HCT116 (cell line): ENCODE measurements at regions not wholly inside any gene's neighbourhood (a gene's known extent, or its start where the extent isn't known, plus 50 kb on each side); places are given as distances from the start of the nearest gene placed in this dataset.

Experiments
- ATAC-seq: fragments of 200-7000 bp; cut with Tn5 transposase; 2 replicates; pipeline ENCODE4 v1.9.1; 2020; ENCODE audit warnings: mild to moderate bottlenecking, moderate library complexity
- BruUV-seq: library from RNA; stranded (reverse); fragments of 400-500 nt; replicated peaks from 2 replicates; lab custom pipeline; 2021; lab: Mats Ljungman, UMichigan
- CTCF ChIA-PET: fragments of 300-600 bp; sonication (Branson Sonifier 250); formaldehyde crosslinking; loops from one replicate; lab custom pipeline; 2021; ENCODE audit warnings: antibody characterized with exemption; lab: Charles Lee
- POLR2A ChIA-PET: fragments of 300-600, 350-600 bp; sonication (Branson Sonifier 250); formaldehyde crosslinking; loops from one replicate; lab custom pipeline; 2021; ENCODE audit warnings: antibody characterized with exemption; lab: Charles Lee
- RAD21 ChIA-PET, 2 experiments: fragments of 300-600 bp; sonication (Branson Sonifier 250); formaldehyde crosslinking; loops; one replicate each; lab custom pipeline; 2023; ENCODE audit warnings: low total read pairs in 2 of 2; ENCODE audit not compliant: uncharacterized antibody in 2 of 2, unreplicated experiment in 2 of 2, low non-redundant PET in 1 of 2; lab: Charles Lee
- DNase-seq: peaks from one replicate; pipeline ENCODE4 v3.0.0-alpha.2; 2010; ENCODE audit warnings: low read depth, low spot score
- H2AFZ ChIP-seq: fragments of 200-600 bp; shearing (Covaris generic), sonication (generic); 2 replicates; pipeline ENCODE4 v1.6.1; 2017; ENCODE audit warnings: low read depth, mixed run types, mixed read lengths, antibody characterized with exemption, low read length; ENCODE audit not compliant: poor library complexity, severe bottlenecking
- H3K27ac ChIP-seq: 2 replicates; pipeline ENCODE4 v1.5.1; 2012; ENCODE audit warnings: low read depth, low read length
- H3K27me3 ChIP-seq: fragments of 200-600 bp; sonication (generic); 2 replicates; pipeline ENCODE4 v1.6.1; 2016; ENCODE audit warnings: mixed run types, low read length, mixed read lengths; ENCODE audit not compliant: insufficient read depth
- H3K36me3 ChIP-seq, 2 experiments: fragments of 200-500 bp in 1 of 2; fragments of 200-600 bp in 1 of 2; sonication (Bioruptor generic) in 1 of 2; sonication (generic) in 1 of 2; 2 replicates each; pipeline versions ENCODE4 v1.5.1 to v1.6.1; 2014 to 2016; ENCODE audit warnings: low read length in 2 of 2, inconsistent platforms in 1 of 2, mixed read lengths in 1 of 2, mixed run types in 1 of 2; ENCODE audit not compliant: insufficient read depth in 2 of 2, control insufficient read depth in 1 of 2
- H3K4me1 ChIP-seq, 2 experiments: fragments of 200-600 bp in 1 of 2; sonication (generic) in 1 of 2; 2 replicates each; pipeline versions ENCODE4 v1.5.1 to v1.6.1; 2012 to 2017; ENCODE audit warnings: low read length in 2 of 2, inconsistent platforms in 1 of 2, mild to moderate bottlenecking in 1 of 2, mixed read lengths in 1 of 2, mixed run types in 1 of 2, moderate library complexity in 1 of 2; ENCODE audit not compliant: insufficient read depth in 2 of 2, control insufficient read depth in 1 of 2
- H3K4me2 ChIP-seq: fragments of 200-600 bp; sonication (generic); 2 replicates; pipeline ENCODE4 v1.6.1; 2017; ENCODE audit warnings: mixed run types, low read length, mixed read lengths
- H3K4me3 ChIP-seq, 2 experiments: fragments of 200-600 bp in 1 of 2; sonication (generic) in 1 of 2; replicated peaks in 1 of 2; 2 replicates each; pipeline ENCODE4 v1.5.1; 2011 to 2016; ENCODE audit warnings: low read length in 2 of 2, control low read depth in 1 of 2, low read depth in 1 of 2, mild to moderate bottlenecking in 1 of 2, mixed read lengths in 1 of 2, mixed run types in 1 of 2
- H3K79me2 ChIP-seq: fragments of 200-600 bp; sonication (generic); 2 replicates; pipeline ENCODE4 v1.6.1; 2017; ENCODE audit warnings: mild to moderate bottlenecking, mixed run types, low read length, moderate library complexity, mixed read lengths; ENCODE audit not compliant: insufficient read depth
- H3K9ac ChIP-seq: fragments of 200-600 bp; sonication (generic); 2 replicates; pipeline ENCODE4 v1.6.1; 2016; ENCODE audit warnings: low read length, mixed read lengths
- H3K9me2 ChIP-seq: fragments of 200-600 bp; sonication (generic), shearing (Covaris generic); 2 replicates; pipeline ENCODE4 v1.6.1; 2017; ENCODE audit warnings: mixed run types, mild to moderate bottlenecking, moderate library complexity; ENCODE audit not compliant: insufficient read depth
- H3K9me3 ChIP-seq, 2 experiments: fragments of 200-500 bp in 1 of 2; fragments of 200-600 bp in 1 of 2; sonication (Bioruptor generic) in 1 of 2; sonication (generic) in 1 of 2; 2 replicates each; pipeline ENCODE4 v1.6.1; 2014 to 2017; ENCODE audit warnings: low read length in 2 of 2, mixed read lengths in 2 of 2, inconsistent platforms in 1 of 2, low read depth in 1 of 2, mild to moderate bottlenecking in 1 of 2, mixed run types in 1 of 2, moderate library complexity in 1 of 2; ENCODE audit not compliant: control insufficient read depth in 1 of 2, insufficient read depth in 1 of 2
- H4K20me1 ChIP-seq: fragments of 200-600 bp; sonication (generic), shearing (Covaris generic); 2 replicates; pipeline ENCODE4 v1.6.1; 2017; ENCODE audit warnings: mixed run types, mild to moderate bottlenecking, moderate library complexity; ENCODE audit not compliant: insufficient read depth
- ATF3 ChIP-seq: IDR thresholded peaks from 2 replicates; pipeline ENCODE4 v1.6.1; 2012
- CBX3 ChIP-seq: IDR thresholded peaks from 2 replicates; pipeline ENCODE4 v1.6.1; 2012; ENCODE audit warnings: low read depth
- CEBPB ChIP-seq: IDR thresholded peaks from 2 replicates; pipeline ENCODE4 v1.6.1; 2012; ENCODE audit warnings: low read depth
- CTCF ChIP-seq, 3 experiments: fragments of 200-600 bp in 1 of 3; sonication (generic) in 1 of 3; IDR thresholded peaks in 2 of 3; conservative IDR thresholded peaks in 1 of 3; 2 replicates each; pipeline ENCODE4 v1.5.1; 2012 to 2017; ENCODE audit warnings: low read depth in 2 of 3, low read length in 2 of 3, antibody characterized with exemption in 1 of 3, borderline replicate concordance in 1 of 3, control low read depth in 1 of 3, mild to moderate bottlenecking in 1 of 3, mixed read lengths in 1 of 3, mixed run types in 1 of 3, moderate library complexity in 1 of 3; ENCODE audit not compliant: insufficient read depth in 1 of 3
- EGR1 ChIP-seq: IDR thresholded peaks from 2 replicates; pipeline ENCODE4 v1.6.1; 2012; ENCODE audit warnings: low read depth
- EZH2 ChIP-seq: fragments of 200-600 bp; sonication (generic); IDR thresholded peaks from 2 replicates; pipeline ENCODE4 v1.6.1; 2017; ENCODE audit warnings: antibody characterized with exemption, mixed run types
- EZH2phosphoT487 ChIP-seq: fragments of 200-600 bp; IDR thresholded peaks from 2 replicates; pipeline ENCODE4 v1.6.1; 2018; ENCODE audit warnings: antibody characterized with exemption, borderline replicate concordance
- FOSL1 ChIP-seq: IDR thresholded peaks from 2 replicates; pipeline ENCODE4 v1.6.1; 2012; ENCODE audit warnings: low read depth
- JUND ChIP-seq: IDR thresholded peaks from 2 replicates; pipeline ENCODE4 v1.6.1; 2012
- POLR2A ChIP-seq: IDR thresholded peaks from 2 replicates; pipeline ENCODE4 v1.7.0; 2011; ENCODE audit warnings: borderline replicate concordance; ENCODE audit not compliant: insufficient read depth, insufficient read length; ENCODE audit errors: extremely low read depth
- POLR2AphosphoS5 ChIP-seq: IDR thresholded peaks from 2 replicates; pipeline ENCODE4 v1.6.1; 2011; ENCODE audit warnings: mild to moderate bottlenecking, low read depth, low read length, moderate library complexity
- RAD21 ChIP-seq: IDR thresholded peaks from 2 replicates; pipeline ENCODE4 v1.6.1; 2012; ENCODE audit warnings: low read depth, mild to moderate bottlenecking
- SIN3A ChIP-seq: IDR thresholded peaks from 2 replicates; pipeline ENCODE4 v1.6.1; 2012; ENCODE audit warnings: low read depth
- SP1 ChIP-seq: IDR thresholded peaks from 2 replicates; pipeline ENCODE4 v1.6.1; 2012; ENCODE audit warnings: low read depth
- SRF ChIP-seq: IDR thresholded peaks from 2 replicates; pipeline ENCODE4 v1.6.1; 2012; ENCODE audit warnings: low read depth
- YY1 ChIP-seq: IDR thresholded peaks from 2 replicates; pipeline ENCODE4 v1.6.1; 2011; ENCODE audit warnings: low read length, low read depth, moderate library complexity, mild to moderate bottlenecking; ENCODE audit not compliant: insufficient replicate concordance; ENCODE audit errors: extremely low read depth
- ZFX ChIP-seq: fragments of 450-650 bp; IDR thresholded peaks from 2 replicates; pipeline ENCODE4 v1.6.1; 2017
- ZNF274 ChIP-seq: fragments of 200-500 bp; sonication (Bioruptor generic); IDR thresholded peaks from 2 replicates; pipeline ENCODE4 v1.6.1; 2014; ENCODE audit warnings: mild to moderate bottlenecking, low read depth, low read length, inconsistent platforms
- intact Hi-C: fragments of 100-400 bp; cut with micrococcal nuclease; formaldehyde crosslinking; loops from 2 replicates; pipeline ENCODE4 v1.10.0; 2022
- TF ChIP-seq, protein P1 (sequence below): IDR thresholded peaks from 2 replicates; pipeline ENCODE4 v1.6.1; 2012

GRCh38 chr17:69818467-69818866 is 256.6 kb upstream of the KCNJ16 start:
- Histone ChIP-seq H3K27ac (no peak overlapping the region), H3K9ac (no peak overlapping the region), H3K36me3 (no peaks in the 10 kb centered on the region), H3K9me2 (no peaks in the 10 kb centered on the region), H3K9me3 (peaks cover 16 to 23% of the 10 kb centered on the region in 2 experiments; a peak in 2 of 4 replicates), H3K79me2 (no peaks in the 10 kb centered on the region), H3K4me1 (no peaks in the 10 kb centered on the region), H2AFZ (no peak overlapping the region), H3K4me2 (no peak overlapping the region), H3K27me3 (no peaks in the 10 kb centered on the region), H3K4me3 (no peak overlapping the region), H4K20me1 (no peaks in the 10 kb centered on the region)
- ChIA-PET CTCF (no interaction called here), POLR2A (no interaction called here), RAD21 (no interaction called here)
- intact Hi-C loops, result no loop called here
- DNase-seq (no peak), ATAC-seq (no peak)
- no peak for TF ChIP-seq ZNF274
- no peak for TF ChIP-seq FOSL1
- no peak for TF ChIP-seq JUND
- TF ChIP-seq RAD21, result no peak
- TF ChIP-seq CBX3, result no peak
- TF ChIP-seq POLR2AphosphoS5, result no peak
- no peak for TF ChIP-seq SRF
- no peak for TF ChIP-seq ATF3
- TF ChIP-seq CEBPB, result no peak
- TF ChIP-seq YY1, result no peak
- BruUV-seq, result no TSS peak

- Histone ChIP-seq H2AFZ (no peak overlapping the region), H3K27me3 (no peaks in the 10 kb centered on the region), H3K4me1 (no peaks in the 10 kb centered on the region), H3K79me2 (no peaks in the 10 kb centered on the region), H4K20me1 (no peaks in the 10 kb centered on the region), H3K36me3 (no peaks in the 10 kb centered on the region), H3K27ac (no peak overlapping the region), H3K4me2 (no peak overlapping the region), H3K4me3 (no peak overlapping the region), H3K9me2 (no peaks in the 10 kb centered on the region), H3K9ac (no peak overlapping the region), H3K9me3 (peaks cover 19 to 22% of the 10 kb centered on the region in 2 experiments; a peak in 2 of 4 replicates)
- ChIA-PET POLR2A (no interaction called here), CTCF (no interaction called here), RAD21 (no interaction called here)
- BruUV-seq, result no TSS peak
- no peak for ATAC-seq
- no peak for DNase-seq
- intact Hi-C loops, result no loop called here
- no peak for TF ChIP-seq CTCF (IDR thresholded peaks at IDR 0.05 in 2 of 3, conservative IDR thresholded peaks at IDR 0.05 in 1 of 3; ENCODE audit: borderline replicate concordance in 1 of 3, insufficient read depth in 1 of 3, low read depth in 2 of 3, low read length in 2 of 3)
- no peak for TF ChIP-seq EGR1
- TF ChIP-seq, protein P1, sequence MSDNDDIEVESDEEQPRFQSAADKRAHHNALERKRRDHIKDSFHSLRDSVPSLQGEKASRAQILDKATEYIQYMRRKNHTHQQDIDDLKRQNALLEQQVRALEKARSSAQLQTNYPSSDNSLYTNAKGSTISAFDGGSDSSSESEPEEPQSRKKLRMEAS, result no peak
- TF ChIP-seq YY1, result no peak
- TF ChIP-seq POLR2A, result no peak
- no peak for TF ChIP-seq EZH2phosphoT487
- TF ChIP-seq SP1, result no peak
- TF ChIP-seq ZFX, result no peak
- no peak for TF ChIP-seq POLR2AphosphoS5
- TF ChIP-seq FOSL1, result no peak
- no peak for TF ChIP-seq SIN3A
- no peak for TF ChIP-seq ATF3
- no peak for TF ChIP-seq EZH2
Observed at GRCh38 chr17:69819316-69820087, 255.5 kb upstream of the KCNJ16 start.
